OCI-LY1 (cell line): ENCODE measurements at regions not wholly inside any gene's neighbourhood (a gene's known extent, or its start where the extent isn't known, plus 50 kb on each side); places are given as distances from the start of the nearest gene placed in this dataset.

ENCODE experiments used
- CTCF ChIP-seq: fragments of 200-600 bp; sonication (generic), shearing (Covaris generic); IDR thresholded peaks from 2 replicates; pipeline ENCODE4 v1.5.1; 2017; ENCODE audit warnings: mild to moderate bottlenecking, antibody characterized with exemption, low read length, moderate library complexity, mixed read lengths
- EZH2 ChIP-seq: fragments of 200-600 bp; sonication (generic), shearing (Covaris generic); IDR thresholded peaks from 2 replicates; pipeline ENCODE4 v1.8.0; 2017; ENCODE audit warnings: borderline replicate concordance, mixed run types, mild to moderate bottlenecking, antibody characterized with exemption, low read length, moderate library complexity, mixed read lengths

DNA sequence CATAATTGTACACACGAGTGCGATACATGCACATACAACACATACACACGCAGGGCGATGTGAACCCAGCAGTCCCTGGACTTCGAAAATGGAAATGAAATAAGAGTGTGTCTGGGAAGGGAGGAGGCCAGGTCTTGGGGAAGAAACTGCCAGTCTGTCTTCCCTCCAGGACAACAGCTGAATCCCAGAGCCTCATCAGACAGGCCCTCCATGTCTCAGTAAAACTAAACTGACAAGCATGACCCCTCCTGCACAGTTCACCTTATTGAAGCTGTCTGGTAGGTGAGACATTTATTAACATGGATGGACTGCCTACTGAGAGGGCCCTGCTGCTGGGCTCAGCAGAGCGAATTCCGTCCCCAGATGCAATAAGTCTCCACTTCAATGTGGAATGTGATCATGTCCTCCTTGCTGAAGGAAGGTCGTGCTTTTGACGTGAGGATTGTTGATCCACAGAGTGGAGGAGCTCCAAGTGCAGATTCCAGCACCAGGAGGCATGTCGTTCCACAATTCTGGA is 117.4 kb downstream of the SOX9 start:
- TF ChIP-seq CTCF (no peak), EZH2 (no peak)
